Caco-2 (cell line): ENCODE measurements at regions not wholly inside any gene's neighbourhood (a gene's known extent, or its start where the extent isn't known, plus 50 kb on each side); places are given as distances from the start of the nearest gene placed in this dataset.

Source experiments
- BruUV-seq: library from RNA; stranded (reverse); fragments of 400-500 nt; replicated peaks from 2 replicates; lab custom pipeline; 2021; lab: Mats Ljungman, UMichigan
- CTCF ChIA-PET: fragments of 300-600 bp; sonication (Branson Sonifier 250); formaldehyde crosslinking; loops from one replicate; lab custom pipeline; 2022; ENCODE audit warnings: antibody characterized with exemption; lab: Charles Lee
- POLR2A ChIA-PET: fragments of 300-600 bp; sonication (Branson Sonifier 250); formaldehyde crosslinking; loops from one replicate; lab custom pipeline; 2022; ENCODE audit warnings: antibody characterized with exemption; lab: Charles Lee
- DNase-seq, 2 experiments: peaks; one replicate each; pipeline versions ENCODE4 v3.0.0 to v3.0.0-alpha.2; 2020 to 2022
- H3K27me3 ChIP-seq: replicated peaks from 2 replicates; pipeline ENCODE4 v1.6.0; 2011; ENCODE audit warnings: low read length; ENCODE audit not compliant: control insufficient read depth, insufficient read depth
- H3K36me3 ChIP-seq: 2 replicates; pipeline ENCODE4 v1.5.1; 2011; ENCODE audit warnings: low read length; ENCODE audit not compliant: control insufficient read depth, insufficient read depth
- H3K4me1 ChIP-seq: fragments of 250-450 bp; sonication (Bioruptor Pico); 2 replicates; pipeline ENCODE4 v1.5.1; 2020; ENCODE audit warnings: mild to moderate bottlenecking
- H3K4me3 ChIP-seq: 2 replicates; pipeline ENCODE4 v1.5.1; 2011; ENCODE audit warnings: low read depth, mild to moderate bottlenecking, control low read depth, low read length
- H3K9me3 ChIP-seq: fragments of 250-450 bp; sonication (Bioruptor Pico); 2 replicates; pipeline ENCODE4 v1.5.1; 2020; ENCODE audit warnings: mild to moderate bottlenecking, moderate library complexity
- H3K27ac Mint-ChIP-seq: one replicate; pipeline ENCODE4 v1.8.0; 2022; ENCODE audit warnings: mixed read lengths; ENCODE audit not compliant: unreplicated experiment
- H3K27me3 Mint-ChIP-seq: one replicate; pipeline ENCODE4 v1.8.0; 2022; ENCODE audit warnings: mixed read lengths; ENCODE audit not compliant: insufficient read depth, unreplicated experiment
- H3K36me3 Mint-ChIP-seq: one replicate; pipeline ENCODE4 v1.8.0; 2022; ENCODE audit warnings: mild to moderate bottlenecking, mixed read lengths; ENCODE audit not compliant: insufficient read depth, unreplicated experiment
- H3K4me1 Mint-ChIP-seq: one replicate; pipeline ENCODE4 v1.8.0; 2022; ENCODE audit warnings: low read depth, mixed read lengths; ENCODE audit not compliant: unreplicated experiment
- H3K4me3 Mint-ChIP-seq: one replicate; pipeline ENCODE4 v1.8.0; 2022; ENCODE audit warnings: mild to moderate bottlenecking, moderate library complexity, mixed read lengths; ENCODE audit not compliant: unreplicated experiment
- H3K9me3 Mint-ChIP-seq: one replicate; pipeline ENCODE4 v1.8.0; 2022; ENCODE audit warnings: mixed read lengths; ENCODE audit not compliant: unreplicated experiment
- CTCF ChIP-seq, 2 experiments: fragments of 200-600 bp in 1 of 2; IDR thresholded peaks; 1 replicate in 1 of 2; 2 replicates in 1 of 2; pipeline versions ENCODE4 v1.5.1 to v1.8.0; 2011 to 2022; ENCODE audit warnings: antibody characterized with exemption in 1 of 2, control low read depth in 1 of 2, inconsistent platforms in 1 of 2, low read depth in 1 of 2, low read length in 1 of 2, mild to moderate bottlenecking in 1 of 2, moderate library complexity in 1 of 2; ENCODE audit not compliant: insufficient read depth in 1 of 2, severe bottlenecking in 1 of 2, unreplicated experiment in 1 of 2
- intact Hi-C: fragments of 100-400 bp; cut with micrococcal nuclease; formaldehyde crosslinking; loops from one replicate; pipeline ENCODE4 v1.10.0; 2022; ENCODE audit not compliant: unreplicated experiment

- Mint-ChIP-seq H3K27me3 (no peaks in the 10 kb centered on the region), H3K36me3 (peaks cover 4% of the 10 kb centered on the region), H3K4me3 (no peak overlapping the region), H3K27ac (no peak overlapping the region), H3K9me3 (no peaks in the 10 kb centered on the region), H3K4me1 (no peaks in the 10 kb centered on the region)
- intact Hi-C loops: no loop called here
- Histone ChIP-seq H3K27me3 (no peaks in the 10 kb centered on the region; the same call in 1 of the 2 replicates), H3K4me1 (no peaks in the 10 kb centered on the region), H3K36me3 (no peaks in the 10 kb centered on the region), H3K9me3 (no peaks in the 10 kb centered on the region), H3K4me3 (no peak overlapping the region)
- no peak for DNase-seq
- ChIA-PET CTCF (no interaction called here), POLR2A (no interaction called here)
- TF ChIP-seq CTCF (IDR thresholded peaks at IDR 0.05; ENCODE audit: insufficient read depth in 1 of 2, low read depth in 1 of 2, low read length in 1 of 2, severe bottlenecking in 1 of 2, unreplicated experiment in 1 of 2): no peak
- BruUV-seq: no TSS peak
These were observed 71.5 kb upstream of the LMO1 start for GRCh38 chr11:8335186-8335585.

GRCh38 chr11:8333811-8334401 lies 70.2 kb upstream of the LMO1 start:
- Mint-ChIP-seq H3K36me3 (peaks cover 4% of the 10 kb centered on the region), H3K27ac (no peak overlapping the region), H3K4me3 (no peak overlapping the region), H3K27me3 (no peaks in the 10 kb centered on the region), H3K9me3 (no peaks in the 10 kb centered on the region), H3K4me1 (no peaks in the 10 kb centered on the region)
- ChIA-PET POLR2A (no interaction called here), CTCF (interaction anchor here (0.6 kb wide), 1 partner anchor 233 kb away, joined by 3 read pairs; no protein-coding TSS in a partner anchor)
- H3K36me3 ChIP-seq: no peaks in the 10 kb centered on the region
- H3K4me1 ChIP-seq: no peaks in the 10 kb centered on the region
- no peaks in the 10 kb centered on the region for H3K9me3 ChIP-seq
- intact Hi-C loops: no loop called here
- no peaks in the 10 kb centered on the region; the same call in 1 of the 2 replicates for H3K27me3 ChIP-seq
- no peak for DNase-seq
- no peak for TF ChIP-seq CTCF (IDR thresholded peaks at IDR 0.05; ENCODE audit: insufficient read depth in 1 of 2, low read depth in 1 of 2, low read length in 1 of 2, severe bottlenecking in 1 of 2, unreplicated experiment in 1 of 2)
- H3K4me3 ChIP-seq: no peak overlapping the region
- no TSS peak for BruUV-seq

- Mint-ChIP-seq H3K9me3 (no peaks in the 10 kb centered on the region), H3K27ac (no peak overlapping the region), H3K27me3 (peaks cover 3% of the 10 kb centered on the region), H3K4me3 (no peak overlapping the region), H3K36me3 (peaks cover 4% of the 10 kb centered on the region), H3K4me1 (no peaks in the 10 kb centered on the region)
- Histone ChIP-seq H3K4me3 (no peak overlapping the region), H3K27me3 (no peaks in the 10 kb centered on the region; the same call in 1 of the 2 replicates), H3K36me3 (no peaks in the 10 kb centered on the region), H3K4me1 (no peaks in the 10 kb centered on the region), H3K9me3 (no peaks in the 10 kb centered on the region)
- no peak for TF ChIP-seq CTCF (IDR thresholded peaks at IDR 0.05; ENCODE audit: insufficient read depth in 1 of 2, low read depth in 1 of 2, low read length in 1 of 2, severe bottlenecking in 1 of 2, unreplicated experiment in 1 of 2)
- POLR2A ChIA-PET: no interaction called here
- DNase-seq: no peak
- CTCF ChIA-PET: interaction anchor here (0.6 kb wide), 1 partner anchor 233 kb away, joined by 3 read pairs; no protein-coding TSS in a partner anchor
- intact Hi-C loops: no loop called here
- no TSS peak for BruUV-seq
These were observed 69.7 kb upstream of the LMO1 start for GRCh38 chr11:8333376-8333775.
